ENCODE measurements at regions not wholly inside any gene's neighbourhood (a gene's known extent, or its start where the extent isn't known, plus 50 kb on each side); places are given as distances from the start of the nearest gene placed in this dataset.

GRCh38 chr10:108566316-108567107 lies 1356.8 kb downstream of the XPNPEP1 start:
- no peak overlapping the region for H2AFZ ChIP-seq (ENCODE audit: low read length)
- H3K27ac Mint-ChIP-seq = no peak overlapping the region
- H3K79me2 ChIP-seq (ENCODE audit: insufficient read depth, low read length) = no peaks in the 10 kb centered on the region
- H3K27me3 Mint-ChIP-seq (ENCODE audit: low read depth) = no peaks in the 10 kb centered on the region
- H2AK5ac ChIP-seq (ENCODE audit: insufficient read length, low read length) = no peak overlapping the region
- H3T11ph ChIP-seq (ENCODE audit: low read length) = no peak overlapping the region
- no peaks in the 10 kb centered on the region for H3K23me2 ChIP-seq (ENCODE audit: insufficient read length, low read depth, low read length, poor library complexity, severe bottlenecking)
- H3K27me3 ChIP-seq (ENCODE audit: insufficient read depth, low read length) = no peaks in the 10 kb centered on the region
- H3K9ac ChIP-seq (ENCODE audit: extremely low read depth, insufficient read length, low read length) = no peak overlapping the region
- no CpG with 5 or more reads among the region's 33 CpGs for WGBS (ENCODE audit: extremely low coverage, insufficient read length, low lambda C conversion rate)
- no peak overlapping the region for H4K8ac ChIP-seq (replicated peaks; ENCODE audit: insufficient read length, low read depth, low read length)
- no peak overlapping the region for H2BK15ac ChIP-seq (ENCODE audit: low read depth, low read length)
- no peak overlapping the region for H4K91ac ChIP-seq (ENCODE audit: insufficient read length, low read depth, low read length)
- H2BK120ac ChIP-seq (ENCODE audit: low read depth, low read length, poor library complexity, severe bottlenecking) = no peak overlapping the region
- H3K27ac ChIP-seq (ENCODE audit: insufficient read length, low read depth, low read length) = no peak overlapping the region
- H3K4me1 Mint-ChIP-seq = no peaks in the 10 kb centered on the region
- no peak overlapping the region for H3K18ac ChIP-seq (ENCODE audit: insufficient read length, low read depth, low read length)
- no peak overlapping the region for H2BK12ac ChIP-seq (ENCODE audit: insufficient read length, low read depth, low read length)
- peak; percentile 27 for DNase-seq
- H3K14ac ChIP-seq (ENCODE audit: insufficient read depth, low read length) = no peak overlapping the region
- H3K36me3 Mint-ChIP-seq (ENCODE audit: insufficient read depth in 1 of 3, low read depth in 3 of 3) = no peaks in the 10 kb centered on the region
- no peaks in the 10 kb centered on the region for H3K79me1 ChIP-seq (ENCODE audit: insufficient read depth, low read depth, low read length, poor library complexity, severe bottlenecking)
- H3K9me3 ChIP-seq (ENCODE audit: control insufficient read depth, low read depth, low read length) = no peaks in the 10 kb centered on the region
- H3K4ac ChIP-seq (ENCODE audit: low read depth, low read length) = no peak overlapping the region
- H3K4me2 ChIP-seq (ENCODE audit: insufficient read depth, insufficient read length, low read length) = no peak overlapping the region
- no peak overlapping the region for H2BK20ac ChIP-seq (ENCODE audit: low read depth, low read length, poor library complexity, severe bottlenecking)
- no peak overlapping the region for H3K56ac ChIP-seq (ENCODE audit: insufficient read length, low read depth, low read length)
- no peak overlapping the region for H2BK5ac ChIP-seq (ENCODE audit: insufficient read length, low read length)
- no peaks in the 10 kb centered on the region for H4K20me1 ChIP-seq (ENCODE audit: control insufficient read depth, insufficient read depth, insufficient read length)
- H4K5ac ChIP-seq (ENCODE audit: insufficient read length, low read depth, low read length) = no peak overlapping the region
- H3K9me3 Mint-ChIP-seq = no peaks in the 10 kb centered on the region
- no peak overlapping the region for H3K23ac ChIP-seq (ENCODE audit: insufficient read length, low read depth, low read length)
- no peak overlapping the region for H3K4me3 Mint-ChIP-seq
- H3K4me1 ChIP-seq (ENCODE audit: insufficient read depth, low read length) = no peaks in the 10 kb centered on the region
- TF ChIP-seq, protein P1, sequence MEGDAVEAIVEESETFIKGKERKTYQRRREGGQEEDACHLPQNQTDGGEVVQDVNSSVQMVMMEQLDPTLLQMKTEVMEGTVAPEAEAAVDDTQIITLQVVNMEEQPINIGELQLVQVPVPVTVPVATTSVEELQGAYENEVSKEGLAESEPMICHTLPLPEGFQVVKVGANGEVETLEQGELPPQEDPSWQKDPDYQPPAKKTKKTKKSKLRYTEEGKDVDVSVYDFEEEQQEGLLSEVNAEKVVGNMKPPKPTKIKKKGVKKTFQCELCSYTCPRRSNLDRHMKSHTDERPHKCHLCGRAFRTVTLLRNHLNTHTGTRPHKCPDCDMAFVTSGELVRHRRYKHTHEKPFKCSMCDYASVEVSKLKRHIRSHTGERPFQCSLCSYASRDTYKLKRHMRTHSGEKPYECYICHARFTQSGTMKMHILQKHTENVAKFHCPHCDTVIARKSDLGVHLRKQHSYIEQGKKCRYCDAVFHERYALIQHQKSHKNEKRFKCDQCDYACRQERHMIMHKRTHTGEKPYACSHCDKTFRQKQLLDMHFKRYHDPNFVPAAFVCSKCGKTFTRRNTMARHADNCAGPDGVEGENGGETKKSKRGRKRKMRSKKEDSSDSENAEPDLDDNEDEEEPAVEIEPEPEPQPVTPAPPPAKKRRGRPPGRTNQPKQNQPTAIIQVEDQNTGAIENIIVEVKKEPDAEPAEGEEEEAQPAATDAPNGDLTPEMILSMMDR (conservative IDR thresholded peaks at IDR 0.05) = no peak

Measured in H9 (cell line).